Skin epidermis (tissue), 12 donors: ENCODE measurements at regions not wholly inside any gene's neighbourhood (a gene's known extent, or its start where the extent isn't known, plus 50 kb on each side); places are given as distances from the start of the nearest gene placed in this dataset.

Experiments used
- H3K27ac ChIP-seq, 21 experiments: fragments of 200-600 bp; sonication (generic) in 11 of 21; one replicate each; pipeline ENCODE4 v1.5.0; 2020; ENCODE audit warnings: mild to moderate bottlenecking in 3 of 21, inconsistent platforms in 2 of 21, moderate library complexity in 2 of 21
- H3K4me3 ChIP-seq, 7 experiments: fragments of 200-600 bp; sonication (generic) in 2 of 7; one replicate each; pipeline ENCODE4 v1.5.0; 2020; ENCODE audit warnings: inconsistent platforms in 2 of 7, mild to moderate bottlenecking in 2 of 7, moderate library complexity in 1 of 7

GRCh38 chr17:77847221-77848085 lies 111.0 kb upstream of the TNRC6C start:
- Histone ChIP-seq H3K4me3 (no peak overlapping the region), H3K27ac (peak overlapping the region in 2 of 21 experiments; percentile 6 to 76)

- H3K27ac ChIP-seq: no peak overlapping the region
- no peak overlapping the region for H3K4me3 ChIP-seq
These were observed 110.2 kb upstream of the TNRC6C start for GRCh38 chr17:77848257-77848656.

DNA sequence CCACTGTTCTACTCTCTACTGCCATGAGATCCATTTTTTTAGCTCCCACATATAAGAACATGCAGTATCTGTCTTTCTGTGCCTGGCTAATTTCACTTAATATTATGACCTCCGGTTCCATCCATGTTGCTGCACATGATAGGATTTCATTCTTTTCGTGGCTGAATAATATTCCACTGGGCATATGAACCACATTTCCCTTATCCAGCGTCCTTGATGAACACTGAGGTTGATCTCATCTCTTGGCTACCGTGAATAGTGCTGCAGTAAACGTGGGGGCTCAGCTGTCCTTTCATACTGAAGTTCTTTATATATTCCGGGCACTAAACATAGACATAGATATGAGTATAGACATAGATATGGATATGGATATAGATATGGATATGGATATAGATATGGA lies 109.3 kb upstream of the TNRC6C start:
- H3K4me3 ChIP-seq: no peak overlapping the region
- H3K27ac ChIP-seq: no peak overlapping the region

DNA sequence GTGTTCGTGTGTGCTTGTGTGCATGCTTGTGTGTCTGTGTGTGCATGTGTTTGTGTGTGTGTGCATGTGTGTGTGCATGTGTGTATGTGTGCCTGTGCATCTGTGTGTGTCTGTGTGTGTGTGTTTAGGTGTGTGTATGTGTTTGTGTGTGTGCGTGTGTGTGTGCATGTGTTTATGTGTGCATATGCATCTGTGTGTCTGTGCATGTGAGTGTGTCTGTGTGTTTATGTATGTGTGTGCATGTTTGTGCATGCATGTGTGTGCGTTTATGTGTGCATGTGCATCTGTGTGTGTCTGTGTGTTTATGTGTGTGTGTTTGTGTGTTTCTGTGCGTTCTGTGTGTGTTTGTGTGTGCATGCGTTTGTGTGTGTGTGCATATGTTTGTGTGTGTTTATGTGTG lies 106.6 kb upstream of the TNRC6C start:
- H3K27ac ChIP-seq: no peak overlapping the region
- H3K4me3 ChIP-seq: no peak overlapping the region

DNA sequence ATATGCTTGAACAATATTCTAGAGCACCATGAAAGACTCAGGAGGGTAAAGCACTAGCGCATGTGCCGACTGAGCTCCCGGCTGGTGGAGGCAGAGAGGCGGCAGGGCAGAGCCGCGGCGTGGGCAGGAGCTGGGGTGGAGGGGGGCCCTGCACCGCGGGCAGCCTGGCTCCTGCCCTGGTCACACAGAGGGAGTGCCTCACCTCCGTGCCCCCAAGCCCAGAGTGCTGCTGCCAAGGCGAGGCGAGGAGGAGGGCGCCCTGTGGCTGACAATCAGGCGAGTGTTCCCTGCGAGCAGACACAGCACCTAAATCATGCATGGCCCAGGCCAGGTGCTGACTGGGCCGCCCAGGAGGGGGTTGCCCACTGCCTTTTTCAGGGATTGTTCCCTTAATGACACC lies 105.8 kb upstream of the TNRC6C start:
- Histone ChIP-seq H3K4me3 (no peak overlapping the region), H3K27ac (no peak overlapping the region)

GRCh38 chr17:77853191-77853977 lies 105.1 kb upstream of the TNRC6C start:
- H3K27ac ChIP-seq: no peak overlapping the region
- H3K4me3 ChIP-seq: no peak overlapping the region

GRCh38 chr17:77854083-77854758 lies 104.3 kb upstream of the TNRC6C start:
- Histone ChIP-seq H3K27ac (no peak overlapping the region), H3K4me3 (no peak overlapping the region)

DNA sequence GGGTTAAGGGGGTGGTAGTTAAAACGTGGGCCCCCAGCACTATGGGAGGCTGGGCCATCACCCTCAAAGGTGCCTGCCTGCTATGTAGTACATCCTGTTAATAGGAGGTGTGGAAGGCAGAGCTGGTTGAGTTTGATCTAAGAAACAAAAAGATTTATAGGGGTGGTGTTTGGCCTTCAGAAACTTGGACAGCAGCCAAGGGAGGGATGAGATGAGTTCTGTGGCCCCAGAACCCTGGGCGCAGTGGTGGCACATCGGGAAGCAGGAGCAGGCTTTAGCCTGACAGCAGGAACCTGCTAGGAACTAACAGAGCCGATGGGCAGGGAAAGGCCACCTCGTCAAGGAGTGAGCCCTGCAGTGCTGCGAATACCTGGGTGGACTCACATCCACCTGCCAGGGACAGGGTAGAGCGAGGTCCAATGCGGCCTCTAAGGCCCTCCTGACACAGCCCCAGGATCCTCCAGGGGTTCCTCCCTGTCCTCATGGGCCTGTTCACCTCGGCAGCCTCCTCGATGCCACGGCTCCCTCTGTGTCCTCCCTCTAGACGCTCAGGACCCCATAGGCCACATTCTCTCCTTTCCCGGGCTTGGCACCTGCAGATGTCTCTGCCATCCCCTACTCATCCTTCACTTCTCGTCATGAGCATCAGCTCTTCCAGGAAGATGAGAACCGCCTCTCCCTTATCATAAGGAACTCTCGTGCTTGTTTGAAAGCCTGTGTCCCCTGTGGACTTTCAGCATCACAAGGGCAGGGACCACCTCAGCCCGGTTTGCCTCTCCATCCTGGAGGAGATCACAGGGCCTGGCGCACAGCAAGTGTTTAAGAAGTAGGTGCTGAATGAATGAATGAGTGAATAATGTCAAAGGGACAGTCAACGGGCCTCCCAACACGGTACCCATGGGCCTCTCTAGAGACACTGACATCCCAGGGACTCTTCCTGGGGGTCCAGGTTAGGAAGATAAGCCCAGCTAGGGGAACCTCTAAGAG lies 103.5 kb upstream of the TNRC6C start:
- Histone ChIP-seq H3K27ac (no peak overlapping the region), H3K4me3 (no peak overlapping the region)

- H3K4me3 ChIP-seq: no peak overlapping the region
- peak overlapping the region in 2 of 21 experiments; percentile 22 to 75 for H3K27ac ChIP-seq
These were observed 101.8 kb upstream of the TNRC6C start for GRCh38 chr17:77856551-77857305.

DNA sequence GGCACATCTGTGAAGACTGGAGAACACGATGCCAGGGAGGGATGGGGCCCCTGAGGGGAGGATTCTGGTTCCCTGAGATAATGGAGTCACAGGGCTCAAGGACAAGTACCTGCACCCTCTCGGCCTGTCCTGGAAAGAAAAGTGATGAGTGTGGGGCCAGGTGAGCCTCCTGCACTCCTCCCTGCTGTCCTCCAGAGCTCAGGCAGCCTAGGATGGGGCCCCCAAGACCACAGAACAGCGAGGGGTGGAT lies 101.3 kb upstream of the TNRC6C start:
- Histone ChIP-seq H3K4me3 (no peak overlapping the region), H3K27ac (peak overlapping the region in 2 of 21 experiments; percentile 22 to 75)

- Histone ChIP-seq H3K27ac (peak overlapping the region in 2 of 21 experiments; percentile 22 to 75), H3K4me3 (no peak overlapping the region)
These were observed 100.9 kb upstream of the TNRC6C start for GRCh38 chr17:77857613-77858012.

GRCh38 chr17:77858291-77859034 lies 100.0 kb upstream of the TNRC6C start:
- no peak overlapping the region for H3K4me3 ChIP-seq
- H3K27ac ChIP-seq: peak overlapping the region in 1 of 21 experiments; percentile 30

DNA sequence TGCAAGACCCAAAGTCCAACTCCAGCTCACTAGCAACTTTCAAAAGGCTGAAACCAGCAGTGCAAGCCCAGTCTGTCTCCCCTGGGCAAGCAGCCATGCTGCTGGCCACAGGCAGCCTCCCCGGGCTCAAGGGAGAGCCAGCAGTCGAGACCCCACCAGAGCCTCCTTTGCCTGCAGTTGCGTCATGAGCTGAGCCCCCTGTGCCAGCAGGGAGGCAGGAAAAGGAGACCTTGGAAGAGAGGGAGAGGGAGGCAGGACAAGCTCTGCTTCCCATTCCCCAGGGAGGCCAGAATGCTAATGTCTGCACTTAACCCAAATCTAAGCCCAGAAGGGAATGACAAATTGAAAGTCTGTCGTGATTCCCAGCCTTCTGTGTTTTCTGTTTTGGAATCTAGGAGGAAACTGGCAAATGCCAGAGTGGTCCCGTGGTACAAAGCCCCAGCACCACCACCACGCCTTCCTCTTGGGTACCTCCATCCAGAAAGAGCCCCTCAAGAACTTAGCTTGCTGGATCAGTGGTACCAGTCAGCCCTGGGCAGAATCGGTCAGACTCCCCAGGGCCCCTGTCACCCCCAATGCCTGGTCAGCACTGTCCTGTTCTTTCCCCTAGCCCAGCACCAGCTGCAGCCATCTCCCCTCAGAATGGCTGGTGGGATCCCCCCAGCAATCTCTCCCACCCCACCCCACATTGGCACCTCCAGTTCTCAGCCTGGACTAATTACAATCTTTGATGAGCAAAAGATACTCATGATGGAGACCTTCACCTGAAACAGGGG lies 99.3 kb upstream of the TNRC6C start:
- H3K27ac ChIP-seq: peak overlapping the region in 2 of 21 experiments; percentile 0 to 10
- H3K4me3 ChIP-seq: no peak overlapping the region

DNA sequence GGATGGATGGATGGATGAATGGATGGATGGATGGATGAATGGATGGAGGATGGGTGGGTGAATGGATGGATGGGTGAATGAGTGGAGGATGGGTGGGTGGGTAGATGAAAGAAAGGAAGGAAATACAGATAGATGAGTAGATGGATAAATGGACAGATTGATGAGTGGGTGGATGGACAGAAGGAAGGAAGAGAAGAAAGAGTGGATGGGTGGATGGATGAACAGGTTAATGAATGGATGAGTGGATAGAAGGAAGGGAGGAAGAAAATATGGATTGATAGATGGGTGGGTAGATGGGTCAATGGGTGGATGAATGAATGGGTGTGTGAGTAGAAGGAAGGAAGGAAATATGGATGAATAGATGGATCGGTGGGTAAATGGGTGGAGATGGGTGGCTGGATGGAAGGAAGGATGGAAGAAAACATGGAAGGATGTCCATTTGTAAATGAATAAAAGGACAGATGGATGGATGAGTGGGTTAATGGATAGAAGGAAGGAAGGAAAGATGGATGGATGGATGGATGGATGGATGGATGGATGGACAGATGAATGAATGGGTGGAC lies 97.3 kb upstream of the TNRC6C start:
- no peak overlapping the region for H3K4me3 ChIP-seq
- H3K27ac ChIP-seq: no peak overlapping the region

- no peak overlapping the region for H3K4me3 ChIP-seq
- no peak overlapping the region for H3K27ac ChIP-seq
These were observed 96.4 kb upstream of the TNRC6C start for GRCh38 chr17:77861981-77862645.
